ENCODE measurements at regions not wholly inside any gene's neighbourhood (a gene's known extent, or its start where the extent isn't known, plus 50 kb on each side); places are given as distances from the start of the nearest gene placed in this dataset.
"Not testable (repeated sequence)": the region's sequence is repeated elsewhere in the genome, so short reads cannot be mapped to it uniquely, and the experiment has no call there.

GRCh38 chr9:36501727-36502126 lies 71.0 kb upstream of the MELK start (continued):
- TF ChIP-seq GABPA (IDR thresholded peaks at IDR 0.05; ENCODE audit: low read depth), result no peak

GRCh38 chr9:36500931-36501330 lies 71.8 kb upstream of the MELK start:
- WGBS (ENCODE audit: insufficient coverage, insufficient replicate concordance, low lambda C conversion rate, missing lambda C conversion rate), result 50% methylated on average over 2 of the region's 2 CpGs
- H3K9ac ChIP-seq (ENCODE audit: control insufficient read depth, insufficient read depth, low read length); in situ Hi-C loops (cut with MboI); H3K36me3 ChIP-seq (ENCODE audit: control insufficient read depth in 2 of 2, insufficient read depth in 2 of 2, low read length in 1 of 2); ATAC-seq; intact Hi-C loops (cut with micrococcal nuclease; ENCODE audit: unreplicated experiment); H3K4me3 ChIP-seq; FAIRE-seq; POLR2A ChIA-PET; H3K27ac ChIP-seq (ENCODE audit: control insufficient read depth, insufficient read depth); H3K27me3 ChIP-seq (replicated peaks in 1 of 2; ENCODE audit: control insufficient read depth in 2 of 2, insufficient read depth in 2 of 2, low read length in 1 of 2); H2AFZ ChIP-seq (ENCODE audit: control insufficient read depth, low read depth, low read length); H4K20me1 ChIP-seq (ENCODE audit: control insufficient read depth, insufficient read depth); H3K9me3 ChIP-seq (replicated peaks; ENCODE audit: control insufficient read depth, insufficient read depth, low read length); H3K79me2 ChIP-seq (ENCODE audit: control insufficient read depth, insufficient read depth, low read length); H3K4me1 ChIP-seq (ENCODE audit: control insufficient read depth, insufficient read depth, low read length); BruUV-seq (replicated peaks); H3K4me2 ChIP-seq (ENCODE audit: control insufficient read depth, insufficient read depth); DNase-seq (ENCODE audit: low read depth, low spot score): not testable (repeated sequence)
- ChIA-PET CTCF (interaction anchor here (1.0 to 1.4 kb wide), 4 partner anchors 12 to 93 kb away, joined by 3 to 6 read pairs (median 4); no protein-coding TSS in a partner anchor), SMC1A (ENCODE audit: uncharacterized antibody, unreplicated experiment) (interaction anchor here (0.8 to 2.9 kb wide), 2 partner anchors 12 to 51 kb away, joined by 3 to 7 read pairs; no protein-coding TSS in a partner anchor), RAD21 (ENCODE audit: unreplicated experiment) (interaction anchor here (1.0 kb wide), 1 partner anchor 54 kb away, joined by 4 read pairs; no protein-coding TSS in a partner anchor)

GRCh38 chr9:36499174-36499890 lies 73.4 kb upstream of the MELK start:
- H3K79me2 ChIP-seq (ENCODE audit: control insufficient read depth, insufficient read depth, low read length), result no peaks in the 10 kb centered on the region
- intact Hi-C loops (cut with micrococcal nuclease; ENCODE audit: unreplicated experiment) (no loop called here), in situ Hi-C loops (cut with MboI) (no loop called here)
- H3K4me1 ChIP-seq (ENCODE audit: control insufficient read depth, insufficient read depth, low read length), result no peaks in the 10 kb centered on the region; the same call in 1 of the 2 replicates
- H3K9ac ChIP-seq (ENCODE audit: control insufficient read depth, insufficient read depth, low read length), result no peak overlapping the region
- no peak for FAIRE-seq
- WGBS (ENCODE audit: insufficient coverage, insufficient replicate concordance, low lambda C conversion rate, missing lambda C conversion rate), result 62% methylated on average over 8 of the region's 8 CpGs
- no peaks in the 10 kb centered on the region for H3K36me3 ChIP-seq (ENCODE audit: control insufficient read depth in 2 of 2, insufficient read depth in 2 of 2, low read length in 1 of 2)
- no peaks in the 10 kb centered on the region for H4K20me1 ChIP-seq (ENCODE audit: control insufficient read depth, insufficient read depth)
- no peak for TF ChIP-seq NFYA (IDR thresholded peaks at IDR 0.05; ENCODE audit: borderline replicate concordance, low read depth, low read length)
- no peak for TF ChIP-seq NKRF (conservative IDR thresholded peaks at IDR 0.05)
- POLR2A ChIA-PET, result interaction anchor here (0.9 kb wide), 1 partner anchor 40 kb away, joined by 5 read pairs; no protein-coding TSS in a partner anchor
- ATAC-seq, result no peak
- H3K4me3 ChIP-seq, result no peak overlapping the region
- RAD21 ChIA-PET (ENCODE audit: unreplicated experiment), result no interaction called here
- no peak for DNase-seq (ENCODE audit: low read depth, low spot score)
- no peaks in the 10 kb centered on the region for H3K9me3 ChIP-seq (replicated peaks; ENCODE audit: control insufficient read depth, insufficient read depth, low read length)
- BruUV-seq (replicated peaks), result no TSS peak
- H3K4me2 ChIP-seq (ENCODE audit: control insufficient read depth, insufficient read depth), result no peak overlapping the region
- no peak overlapping the region for H2AFZ ChIP-seq (ENCODE audit: control insufficient read depth, low read depth, low read length)
- SMC1A ChIA-PET (ENCODE audit: uncharacterized antibody, unreplicated experiment), result no interaction called here
- no peaks in the 10 kb centered on the region; a peak in 1 of 4 replicates for H3K27me3 ChIP-seq (replicated peaks in 1 of 2; ENCODE audit: control insufficient read depth in 2 of 2, insufficient read depth in 2 of 2, low read length in 1 of 2)
- CTCF ChIA-PET, result interaction anchor here (0.6 to 1.1 kb wide), 3 partner anchors 10 to 144 kb away, joined by 3 read pairs; no protein-coding TSS in a partner anchor
- H3K27ac ChIP-seq (ENCODE audit: control insufficient read depth, insufficient read depth), result no peak overlapping the region
